ENCODE measurements at regions not wholly inside any gene's neighbourhood (a gene's known extent, or its start where the extent isn't known, plus 50 kb on each side); places are given as distances from the start of the nearest gene placed in this dataset.

DNA sequence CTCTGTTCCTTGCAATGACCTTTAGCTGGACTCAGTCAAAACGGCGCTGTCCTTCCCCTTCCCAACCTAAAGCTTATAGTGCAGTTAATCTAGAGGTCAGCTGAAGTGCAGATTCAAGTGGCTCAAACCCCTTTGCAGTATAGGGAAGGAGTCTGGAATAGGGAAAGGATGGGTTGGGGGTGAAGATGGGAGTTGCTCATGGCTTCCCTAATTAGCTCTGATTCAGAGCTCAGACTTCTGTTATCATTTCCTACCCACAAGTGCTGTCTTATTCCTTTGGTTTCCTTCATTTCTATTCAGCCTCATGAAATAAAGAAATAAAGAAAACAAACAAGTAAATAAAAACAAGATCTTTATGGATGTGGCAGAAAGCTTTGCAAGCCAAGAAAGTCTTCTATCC, 264.0 kb upstream of the HMGA2 start:
- FAIRE-seq (no peak), DNase-seq (ENCODE audit: low read depth, low spot score) (no peak)
- no peak overlapping the region for H3K4me2 ChIP-seq (ENCODE audit: insufficient read depth, low read length)
- H3K9ac ChIP-seq (replicated peaks; ENCODE audit: extremely low read depth, insufficient read depth, low read length), result no peak overlapping the region
- no peaks in the 10 kb centered on the region for H3K9me3 ChIP-seq (replicated peaks; ENCODE audit: control insufficient read depth, insufficient read depth, low read length)
- H3K27me3 ChIP-seq (ENCODE audit: control insufficient read depth in 2 of 2, insufficient read depth in 2 of 2, low read length in 2 of 2), result no peaks in the 10 kb centered on the region
- no peaks in the 10 kb centered on the region for H3K79me2 ChIP-seq (ENCODE audit: control insufficient read depth, insufficient read depth, low read length)
- H3K27ac ChIP-seq (ENCODE audit: insufficient read depth, low read depth, low read length), result no peak overlapping the region
- H2AFZ ChIP-seq (ENCODE audit: low read depth, low read length), result no peak overlapping the region
- TF ChIP-seq, protein P1, sequence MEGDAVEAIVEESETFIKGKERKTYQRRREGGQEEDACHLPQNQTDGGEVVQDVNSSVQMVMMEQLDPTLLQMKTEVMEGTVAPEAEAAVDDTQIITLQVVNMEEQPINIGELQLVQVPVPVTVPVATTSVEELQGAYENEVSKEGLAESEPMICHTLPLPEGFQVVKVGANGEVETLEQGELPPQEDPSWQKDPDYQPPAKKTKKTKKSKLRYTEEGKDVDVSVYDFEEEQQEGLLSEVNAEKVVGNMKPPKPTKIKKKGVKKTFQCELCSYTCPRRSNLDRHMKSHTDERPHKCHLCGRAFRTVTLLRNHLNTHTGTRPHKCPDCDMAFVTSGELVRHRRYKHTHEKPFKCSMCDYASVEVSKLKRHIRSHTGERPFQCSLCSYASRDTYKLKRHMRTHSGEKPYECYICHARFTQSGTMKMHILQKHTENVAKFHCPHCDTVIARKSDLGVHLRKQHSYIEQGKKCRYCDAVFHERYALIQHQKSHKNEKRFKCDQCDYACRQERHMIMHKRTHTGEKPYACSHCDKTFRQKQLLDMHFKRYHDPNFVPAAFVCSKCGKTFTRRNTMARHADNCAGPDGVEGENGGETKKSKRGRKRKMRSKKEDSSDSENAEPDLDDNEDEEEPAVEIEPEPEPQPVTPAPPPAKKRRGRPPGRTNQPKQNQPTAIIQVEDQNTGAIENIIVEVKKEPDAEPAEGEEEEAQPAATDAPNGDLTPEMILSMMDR (IDR thresholded peaks at IDR 0.05; ENCODE audit: extremely low read depth in 1 of 2, insufficient read depth in 1 of 2, low read depth in 1 of 2, low read length in 2 of 2), result no peak
- TF ChIP-seq FOS (IDR thresholded peaks at IDR 0.05; ENCODE audit: borderline replicate concordance, insufficient read depth, low read length) (no peak), EZH2 (IDR thresholded peaks at IDR 0.05; ENCODE audit: borderline replicate concordance, low read depth, low read length, severe bottlenecking) (no peak), JUN (IDR thresholded peaks at IDR 0.05; ENCODE audit: borderline replicate concordance, insufficient read depth, insufficient read length, low read depth) (no peak), POLR2A (IDR thresholded peaks at IDR 0.05; ENCODE audit: low read depth, low read length) (no peak), GATA2 (IDR thresholded peaks at IDR 0.05; ENCODE audit: insufficient read depth, insufficient read length, low read depth, low read length) (peak; percentile 20)
- TF ChIP-seq, protein P2, sequence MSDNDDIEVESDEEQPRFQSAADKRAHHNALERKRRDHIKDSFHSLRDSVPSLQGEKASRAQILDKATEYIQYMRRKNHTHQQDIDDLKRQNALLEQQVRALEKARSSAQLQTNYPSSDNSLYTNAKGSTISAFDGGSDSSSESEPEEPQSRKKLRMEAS (IDR thresholded peaks at IDR 0.05; ENCODE audit: insufficient read depth, insufficient read length), result no peak
- BruUV-seq (replicated peaks), result no TSS peak
- H4K20me1 ChIP-seq (replicated peaks; ENCODE audit: control insufficient read depth, extremely low read depth, insufficient read depth, low read length), result no peaks in the 10 kb centered on the region
- no peaks in the 10 kb centered on the region for H3K9me1 ChIP-seq (replicated peaks; ENCODE audit: control insufficient read depth, extremely low read depth, insufficient read depth, low read length)
- dilution Hi-C loops (cut with MboI; ENCODE audit: extremely low pct_ligation_motif_present, low sequenced_read_pairs) (no loop called here), intact Hi-C loops (cut with micrococcal nuclease) (no loop called here)
- no peak overlapping the region for H3K4me3 ChIP-seq (replicated peaks in 1 of 3; ENCODE audit: insufficient read depth in 1 of 3, low read depth in 1 of 3, low read length in 3 of 3)
- POLR2A ChIA-PET, result no interaction called here
- no peaks in the 10 kb centered on the region for H3K36me3 ChIP-seq (ENCODE audit: control insufficient read depth in 2 of 2, extremely low read depth in 1 of 2, insufficient read depth in 2 of 2, low read length in 2 of 2)
- CTCF ChIA-PET, result interaction anchor here (0.6 to 4.6 kb wide), 5 partner anchors 42 to 248 kb away, joined by 3 to 34 read pairs (median 5); no protein-coding TSS in a partner anchor
- peaks cover 27% of the 10 kb centered on the region for H3K4me1 ChIP-seq (ENCODE audit: control insufficient read depth, extremely low read depth, insufficient read depth, low read length)
